ENCODE measurements at regions not wholly inside any gene's neighbourhood (a gene's known extent, or its start where the extent isn't known, plus 50 kb on each side); places are given as distances from the start of the nearest gene placed in this dataset.

DNA sequence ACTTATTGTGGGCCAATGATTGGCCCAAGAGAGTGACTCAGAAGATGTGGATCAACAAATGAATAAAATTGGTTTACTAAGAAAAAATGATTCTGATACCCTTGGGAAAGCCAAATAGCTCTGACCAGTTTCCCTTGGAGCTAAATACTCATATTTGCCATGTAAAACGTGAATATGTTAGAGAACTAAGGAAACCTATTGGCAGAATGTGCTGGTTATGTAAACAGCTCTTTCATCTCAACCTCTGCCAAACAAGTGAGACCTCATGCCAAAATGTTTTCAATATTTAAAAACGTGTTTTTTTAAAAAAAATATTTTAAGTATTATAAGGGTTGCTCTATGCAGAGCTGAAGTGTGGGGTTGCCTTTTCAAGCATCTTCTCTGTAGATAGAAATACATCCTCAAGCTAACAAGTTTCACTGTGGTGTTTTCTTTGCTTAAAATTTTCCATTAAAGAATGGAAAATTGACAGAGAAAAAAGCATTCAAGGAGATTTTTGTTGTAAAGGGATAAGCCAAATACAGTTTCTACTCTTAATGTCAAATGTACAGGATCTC is 186.9 kb upstream of the TUT7 start:
- DNase-seq (ENCODE audit: low spot score), result no peak
- no peak overlapping the region for H3K27ac ChIP-seq
- ChIA-PET POLR2A (ENCODE audit: low non-redundant PET) (no interaction called here), CTCF (interaction anchor here (0.6 to 1.0 kb wide), 2 partner anchors 11 to 13 kb away, joined by 3 read pairs; no protein-coding TSS in a partner anchor)
- TF ChIP-seq, protein P1, sequence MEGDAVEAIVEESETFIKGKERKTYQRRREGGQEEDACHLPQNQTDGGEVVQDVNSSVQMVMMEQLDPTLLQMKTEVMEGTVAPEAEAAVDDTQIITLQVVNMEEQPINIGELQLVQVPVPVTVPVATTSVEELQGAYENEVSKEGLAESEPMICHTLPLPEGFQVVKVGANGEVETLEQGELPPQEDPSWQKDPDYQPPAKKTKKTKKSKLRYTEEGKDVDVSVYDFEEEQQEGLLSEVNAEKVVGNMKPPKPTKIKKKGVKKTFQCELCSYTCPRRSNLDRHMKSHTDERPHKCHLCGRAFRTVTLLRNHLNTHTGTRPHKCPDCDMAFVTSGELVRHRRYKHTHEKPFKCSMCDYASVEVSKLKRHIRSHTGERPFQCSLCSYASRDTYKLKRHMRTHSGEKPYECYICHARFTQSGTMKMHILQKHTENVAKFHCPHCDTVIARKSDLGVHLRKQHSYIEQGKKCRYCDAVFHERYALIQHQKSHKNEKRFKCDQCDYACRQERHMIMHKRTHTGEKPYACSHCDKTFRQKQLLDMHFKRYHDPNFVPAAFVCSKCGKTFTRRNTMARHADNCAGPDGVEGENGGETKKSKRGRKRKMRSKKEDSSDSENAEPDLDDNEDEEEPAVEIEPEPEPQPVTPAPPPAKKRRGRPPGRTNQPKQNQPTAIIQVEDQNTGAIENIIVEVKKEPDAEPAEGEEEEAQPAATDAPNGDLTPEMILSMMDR (conservative IDR thresholded peaks at IDR 0.05; ENCODE audit: low read depth), result no peak

DNA sequence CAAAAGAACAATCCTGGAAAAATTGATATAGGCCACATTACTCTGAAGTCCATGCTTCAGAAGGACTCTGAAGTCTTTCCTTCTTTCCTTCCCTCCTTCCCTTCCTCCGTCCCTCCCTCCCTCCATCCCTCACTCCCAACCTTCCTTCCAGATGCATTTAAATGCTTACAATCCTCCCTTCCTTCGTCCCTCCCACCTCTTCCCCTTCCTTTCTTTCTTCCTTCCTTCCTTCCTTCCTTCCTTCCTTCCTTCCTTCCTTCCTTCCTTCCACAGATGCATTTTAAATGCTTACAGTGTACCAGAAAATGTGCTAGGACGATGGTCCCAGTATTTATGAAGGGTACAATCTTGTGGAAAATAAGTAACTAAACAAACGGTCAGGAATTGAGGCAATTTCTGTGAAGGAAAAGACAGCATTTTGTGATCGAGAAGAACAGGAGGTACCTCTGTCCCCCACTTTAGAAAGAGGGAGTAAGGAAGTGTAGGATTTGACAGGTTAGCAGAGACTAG is 181.3 kb upstream of the TUT7 start:
- H3K27ac ChIP-seq, result no peak overlapping the region
- TF ChIP-seq, protein P1 (conservative IDR thresholded peaks at IDR 0.05; ENCODE audit: low read depth), result no peak
- ChIA-PET CTCF (no interaction called here), POLR2A (ENCODE audit: low non-redundant PET) (no interaction called here)
- DNase-seq (ENCODE audit: low spot score), result no peak

DNA sequence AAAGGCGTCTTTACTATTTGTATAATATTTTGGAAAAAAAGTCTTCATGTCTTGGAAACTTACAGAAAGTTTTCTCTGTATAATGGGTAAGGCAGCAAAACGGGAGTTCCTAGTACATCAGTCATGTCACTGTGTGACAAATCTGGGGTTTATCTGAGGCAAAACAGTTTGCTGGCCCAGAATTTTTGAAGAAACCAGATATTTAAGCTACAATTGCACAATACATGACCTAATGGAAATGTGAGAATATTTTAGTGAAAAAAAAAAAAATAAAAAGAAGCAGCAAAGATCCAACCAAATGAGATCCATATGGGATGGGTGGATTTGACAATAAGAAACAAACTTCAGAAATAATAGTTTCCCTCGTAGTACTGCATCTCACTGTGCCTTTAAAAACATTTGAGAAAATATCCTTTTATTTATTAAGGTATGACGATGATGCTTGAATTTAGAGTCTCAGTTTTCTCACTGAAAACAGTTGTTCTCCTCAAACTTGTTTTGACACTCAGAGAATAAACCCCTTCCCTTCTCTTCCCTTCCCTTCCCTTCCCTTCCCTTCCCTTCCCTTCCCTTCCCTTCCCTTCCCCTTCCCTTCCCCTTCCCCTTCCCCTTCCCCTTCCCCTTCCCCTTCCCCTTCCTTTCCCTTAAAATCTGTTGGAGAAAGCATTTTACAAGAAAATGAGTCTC is 180.5 kb upstream of the TUT7 start:
- TF ChIP-seq, protein P1 (conservative IDR thresholded peaks at IDR 0.05; ENCODE audit: low read depth), result no peak
- no peak for DNase-seq (ENCODE audit: low spot score)
- H3K27ac ChIP-seq, result no peak overlapping the region
- POLR2A ChIA-PET (ENCODE audit: low non-redundant PET), result no interaction called here
- CTCF ChIA-PET, result no interaction called here

DNA sequence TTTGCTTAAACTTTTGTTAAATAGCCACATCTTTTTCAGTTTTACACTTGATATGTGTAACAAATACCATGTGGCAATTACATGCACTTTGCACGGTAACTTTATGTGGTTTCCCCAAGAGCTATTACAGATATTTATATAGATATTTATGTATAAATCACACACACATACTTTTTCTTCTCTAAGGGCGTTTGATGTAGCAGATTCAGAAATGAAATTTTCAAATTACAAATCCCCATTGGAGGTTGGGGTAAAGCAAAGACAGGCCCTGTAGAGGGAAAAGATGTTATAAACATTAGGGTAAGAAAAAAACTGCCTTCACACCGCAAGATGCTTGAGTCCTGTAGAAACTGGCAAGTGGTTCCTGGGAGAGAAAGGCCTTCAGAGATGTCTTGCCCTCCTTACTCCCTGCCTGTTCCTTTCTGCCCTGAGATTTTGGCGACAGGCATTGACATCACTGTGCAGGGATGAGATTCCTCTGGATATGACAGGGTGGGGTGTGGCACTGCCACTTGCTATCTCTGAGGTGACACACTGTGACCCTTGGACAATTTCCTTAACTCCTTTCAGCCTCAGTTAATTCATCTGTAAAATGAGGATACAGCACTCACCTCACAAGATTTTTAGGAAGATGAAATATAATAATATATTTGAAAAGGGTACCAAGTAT is 177.9 kb upstream of the TUT7 start:
- DNase-seq (ENCODE audit: low spot score), result no peak
- POLR2A ChIA-PET (ENCODE audit: low non-redundant PET), result no interaction called here
- H3K27ac ChIP-seq, result no peak overlapping the region
- CTCF ChIA-PET, result no interaction called here
- TF ChIP-seq, protein P1 (conservative IDR thresholded peaks at IDR 0.05; ENCODE audit: low read depth), result no peak

DNA sequence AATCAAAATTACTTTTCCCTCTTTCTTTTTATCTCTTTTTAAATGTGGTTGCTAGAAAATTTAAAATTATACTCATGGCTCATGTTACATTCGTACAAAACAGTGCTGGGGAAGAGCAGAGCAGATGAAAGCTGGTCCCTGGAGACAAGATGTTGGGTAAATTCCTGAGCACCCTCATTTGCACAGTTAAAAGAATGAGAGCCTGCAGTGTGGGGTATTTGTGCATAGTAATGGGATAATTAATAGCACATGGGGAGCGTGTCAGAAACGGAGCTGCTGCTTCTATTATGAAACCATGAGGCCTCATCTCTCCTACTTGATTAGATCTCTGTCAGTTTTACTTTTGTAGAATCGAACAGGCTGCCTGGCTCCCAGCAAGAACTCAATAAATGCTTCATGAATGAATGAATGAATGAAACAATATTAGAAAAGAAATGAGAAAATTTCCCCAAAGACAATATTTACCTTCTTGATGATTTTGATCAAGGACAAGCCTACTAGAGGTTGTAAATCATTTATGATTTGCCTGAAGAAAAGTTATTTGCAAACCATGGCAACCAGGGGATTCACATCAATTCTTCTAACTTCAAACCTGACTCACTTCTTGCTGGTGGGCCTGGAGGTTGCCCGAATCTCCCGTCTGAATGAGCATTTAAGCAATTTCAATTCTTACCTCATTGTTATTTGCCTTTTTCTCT is 177.2 kb upstream of the TUT7 start:
- no peak overlapping the region for H3K27ac ChIP-seq
- no peak for DNase-seq (ENCODE audit: low spot score)
- TF ChIP-seq, protein P1 (conservative IDR thresholded peaks at IDR 0.05; ENCODE audit: low read depth), result no peak
- POLR2A ChIA-PET (ENCODE audit: low non-redundant PET), result no interaction called here
- CTCF ChIA-PET, result no interaction called here

All from RWPE1 (cell line).